Upper lobe of left lung (tissue), 4 donors: ENCODE measurements at regions not wholly inside any gene's neighbourhood (a gene's known extent, or its start where the extent isn't known, plus 50 kb on each side); places are given as distances from the start of the nearest gene placed in this dataset.

ENCODE experiments used
- CTCF ChIP-seq, 6 experiments: fragments of 450-650 bp in 4 of 6; fragments of 200-600 bp in 2 of 6; sonication (generic) in 2 of 6; IDR thresholded peaks; one replicate each; pipeline ENCODE4 v1.5.1; 2016 to 2019; ENCODE audit warnings: antibody characterized with exemption in 6 of 6
- EP300 ChIP-seq, 4 donors: sonication (generic); formaldehyde crosslinking; IDR thresholded peaks; one replicate each; pipeline ENCODE4 v1.5.1; 2017; ENCODE audit warnings: antibody characterized with exemption in 4 of 4, control low read depth in 2 of 4
- POLR2A ChIP-seq, 4 donors: fragments of 450-650 bp; IDR thresholded peaks; one replicate each; pipeline ENCODE4 v1.5.1; 2016 to 2017; ENCODE audit warnings: antibody characterized with exemption in 4 of 4, mild to moderate bottlenecking in 2 of 4
- POLR2AphosphoS5 ChIP-seq, 2 donors: sonication (generic); formaldehyde crosslinking; IDR thresholded peaks; one replicate each; pipeline ENCODE4 v1.5.1; 2017; ENCODE audit warnings: antibody characterized with exemption in 2 of 2

GRCh38 chr4:180101348-180102083 is 2141.7 kb upstream of the TENM3 start:
- no peak for TF ChIP-seq CTCF (IDR thresholded peaks at IDR 0.05)
- no peak for TF ChIP-seq POLR2A (IDR thresholded peaks at IDR 0.05)
- no peak for TF ChIP-seq POLR2AphosphoS5 (IDR thresholded peaks at IDR 0.05)
- TF ChIP-seq EP300 (IDR thresholded peaks at IDR 0.05) = no peak
